SK-N-SH treated with all-trans-retinoic acid at 6 μM for 48 hours (cell line): ENCODE measurements at regions not wholly inside any gene's neighbourhood (a gene's known extent, or its start where the extent isn't known, plus 50 kb on each side); places are given as distances from the start of the nearest gene placed in this dataset.

ENCODE experiments used
- ATAC-seq: fragments of 200-7000 bp; cut with Tn5 transposase; 3 replicates; pipeline ENCODE4 v1.9.1; 2020; ENCODE audit warnings: mild to moderate bottlenecking, moderate library complexity
- ARNTL ChIP-seq: fragments of 450-650 bp; formaldehyde crosslinking; IDR thresholded peaks from 2 replicates; pipeline ENCODE4 v1.5.0; 2020; ENCODE audit warnings: low read depth, mild to moderate bottlenecking, moderate library complexity, borderline replicate concordance
- BACH2 ChIP-seq: fragments of 250-450 bp; sonication (Bioruptor Pico); IDR thresholded peaks from 2 replicates; pipeline ENCODE4 v1.9.0; 2021; ENCODE audit warnings: mild to moderate bottlenecking, borderline replicate concordance
- CREB5 ChIP-seq: fragments of 250-450 bp; sonication (Bioruptor Pico); IDR thresholded peaks from 2 replicates; pipeline ENCODE4 v1.5.1; 2020; ENCODE audit warnings: low read depth, mild to moderate bottlenecking, moderate library complexity
- CSDC2 ChIP-seq: fragments of 250-450 bp; sonication (Bioruptor Pico); IDR thresholded peaks from 2 replicates; pipeline ENCODE4 v1.5.0; 2020; ENCODE audit warnings: mild to moderate bottlenecking, moderate library complexity
- ESRRG ChIP-seq: fragments of 250-450 bp; sonication (Bioruptor Pico); IDR thresholded peaks from 2 replicates; pipeline ENCODE4 v1.6.1; 2021; ENCODE audit warnings: mild to moderate bottlenecking
- GLIS3 ChIP-seq: fragments of 250-450 bp; sonication (Bioruptor Pico); IDR thresholded peaks from 2 replicates; pipeline ENCODE4 v1.5.0; 2020; ENCODE audit warnings: mild to moderate bottlenecking, moderate library complexity
- ISL1 ChIP-seq: fragments of 250-450 bp; sonication (Bioruptor Pico); IDR thresholded peaks from 2 replicates; pipeline ENCODE4 v2.1.2; 2022; ENCODE audit warnings: mild to moderate bottlenecking, moderate library complexity
- OSR1 ChIP-seq: fragments of 250-450 bp; sonication (Bioruptor Pico); IDR thresholded peaks from 2 replicates; pipeline ENCODE4 v1.8.0; 2022; ENCODE audit warnings: moderate library complexity, mild to moderate bottlenecking, inconsistent platforms
- POU6F1 ChIP-seq: fragments of 250-450 bp; sonication (Bioruptor Pico); IDR thresholded peaks from 2 replicates; pipeline ENCODE4 v1.8.0; 2021; ENCODE audit warnings: low read depth, mild to moderate bottlenecking, moderate library complexity, borderline replicate concordance
- PPARA ChIP-seq: fragments of 250-450 bp; sonication (Bioruptor Pico); IDR thresholded peaks from 2 replicates; pipeline ENCODE4 v1.5.0; 2020; ENCODE audit warnings: mild to moderate bottlenecking, borderline replicate concordance
- RARB ChIP-seq: fragments of 250-450 bp; sonication (Bioruptor Pico); IDR thresholded peaks from 2 replicates; pipeline ENCODE4 v1.8.0; 2021; ENCODE audit warnings: mild to moderate bottlenecking, moderate library complexity
- TCF4 ChIP-seq: fragments of 250-450 bp; sonication (Bioruptor Pico); IDR thresholded peaks from 2 replicates; pipeline ENCODE4 v1.8.0; 2021; ENCODE audit warnings: mild to moderate bottlenecking, moderate library complexity, borderline replicate concordance
- TOX ChIP-seq: fragments of 250-450 bp; sonication (Bioruptor Pico); IDR thresholded peaks from 2 replicates; pipeline ENCODE4 v1.8.0; 2021; ENCODE audit warnings: mild to moderate bottlenecking, moderate library complexity, borderline replicate concordance
- ZC3H10 ChIP-seq: fragments of 250-450 bp; sonication (Bioruptor Pico); IDR thresholded peaks from 2 replicates; pipeline ENCODE4 v1.5.1; 2021; ENCODE audit warnings: mild to moderate bottlenecking, moderate library complexity
- ZFP3 ChIP-seq: fragments of 250-450 bp; sonication (Bioruptor Pico); IDR thresholded peaks from 2 replicates; pipeline ENCODE4 v1.5.0; 2020; ENCODE audit warnings: mild to moderate bottlenecking, moderate library complexity
- ZNF565 ChIP-seq: fragments of 450-650 bp; formaldehyde crosslinking; conservative IDR thresholded peaks from 2 replicates; pipeline ENCODE4 v1.5.0; 2020; ENCODE audit warnings: low read depth, mild to moderate bottlenecking, moderate library complexity
- ZNF70 ChIP-seq: fragments of 450-650 bp; formaldehyde crosslinking; IDR thresholded peaks from 2 replicates; pipeline ENCODE4 v1.5.0; 2020; ENCODE audit warnings: mild to moderate bottlenecking, moderate library complexity
- ZNF8 ChIP-seq: fragments of 450-650 bp; formaldehyde crosslinking; IDR thresholded peaks from 2 replicates; pipeline ENCODE4 v1.5.0; 2020; ENCODE audit warnings: mild to moderate bottlenecking, moderate library complexity
- TF ChIP-seq, protein P1 (sequence below): fragments of 250-450 bp; sonication (Bioruptor Pico); IDR thresholded peaks from 2 replicates; pipeline ENCODE4 v1.8.0; 2020; ENCODE audit warnings: mild to moderate bottlenecking, moderate library complexity, borderline replicate concordance
- TF ChIP-seq, protein P2 (sequence below): fragments of 250-450 bp; sonication (Bioruptor Pico); IDR thresholded peaks from 2 replicates; pipeline ENCODE4 v1.5.0; 2020; ENCODE audit warnings: mild to moderate bottlenecking, moderate library complexity

GRCh38 chr4:29075366-29075765 lies 1644.8 kb upstream of the PCDH7 start (continued):
- TF ChIP-seq ZNF70 (CRISPR knock-in tag) (no peak), BACH2 (CRISPR knock-in tag) (no peak), ZFP3 (CRISPR knock-in tag) (no peak), RARB (CRISPR knock-in tag) (no peak), ARNTL (no peak), ESRRG (no peak), ZC3H10 (CRISPR knock-in tag) (no peak)
- TF ChIP-seq, all 23 proteins: peak for 0

DNA sequence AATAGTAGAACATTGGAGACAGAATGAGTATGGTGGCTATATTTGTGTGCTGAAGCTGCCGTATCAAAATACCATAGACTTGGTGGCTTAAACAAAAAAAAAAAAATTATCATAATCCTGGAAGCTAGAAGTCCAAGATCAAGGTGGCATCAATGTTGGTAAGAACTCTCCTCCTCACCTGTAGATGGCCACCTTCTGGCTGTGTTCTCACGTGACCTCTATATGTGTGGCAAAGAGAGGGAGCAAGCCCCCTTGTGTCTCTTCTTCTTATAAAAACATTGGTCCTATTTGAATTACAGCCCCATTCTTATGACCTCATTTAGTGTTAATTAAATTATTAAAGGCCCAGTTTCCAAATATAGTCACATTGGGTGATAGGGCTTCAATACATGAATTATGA lies 1640.9 kb upstream of the PCDH7 start:
- no peak for TF ChIP-seq POU6F1 (CRISPR knock-in tag)
- no peak for ATAC-seq

DNA sequence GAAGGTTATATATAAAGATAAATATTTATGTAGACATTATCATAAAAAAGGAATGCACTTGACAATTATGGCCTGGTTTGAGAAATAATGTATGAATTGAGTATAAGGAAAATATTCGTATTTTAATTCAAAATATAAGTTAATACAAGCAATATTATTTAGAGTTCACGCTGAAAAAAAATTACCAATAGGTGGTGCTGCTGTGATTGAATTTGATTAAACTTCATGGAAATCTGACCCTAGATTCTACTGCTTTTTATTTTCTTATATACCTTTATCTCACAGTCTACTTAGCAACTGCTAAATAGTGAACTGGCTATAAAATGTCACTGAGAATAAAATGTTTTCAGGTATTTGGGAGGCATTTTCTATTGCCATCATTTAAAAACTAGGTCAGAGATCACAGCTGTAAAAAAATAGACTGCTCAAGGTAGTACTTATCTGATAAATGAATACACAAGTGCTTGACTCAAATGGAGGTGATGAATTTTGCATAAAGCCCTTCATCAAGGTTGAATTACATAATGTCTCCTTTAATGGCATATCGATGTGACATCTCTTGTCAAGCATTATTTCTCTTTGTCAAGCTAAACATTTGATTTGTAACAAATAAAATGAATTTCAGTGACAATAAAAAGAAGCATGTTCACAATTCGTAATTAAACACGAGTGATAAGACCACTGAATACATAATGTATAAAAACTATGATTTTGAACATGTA lies 1638.8 kb upstream of the PCDH7 start:
- TF ChIP-seq ZNF565, result no peak
- TF ChIP-seq, protein P1, sequence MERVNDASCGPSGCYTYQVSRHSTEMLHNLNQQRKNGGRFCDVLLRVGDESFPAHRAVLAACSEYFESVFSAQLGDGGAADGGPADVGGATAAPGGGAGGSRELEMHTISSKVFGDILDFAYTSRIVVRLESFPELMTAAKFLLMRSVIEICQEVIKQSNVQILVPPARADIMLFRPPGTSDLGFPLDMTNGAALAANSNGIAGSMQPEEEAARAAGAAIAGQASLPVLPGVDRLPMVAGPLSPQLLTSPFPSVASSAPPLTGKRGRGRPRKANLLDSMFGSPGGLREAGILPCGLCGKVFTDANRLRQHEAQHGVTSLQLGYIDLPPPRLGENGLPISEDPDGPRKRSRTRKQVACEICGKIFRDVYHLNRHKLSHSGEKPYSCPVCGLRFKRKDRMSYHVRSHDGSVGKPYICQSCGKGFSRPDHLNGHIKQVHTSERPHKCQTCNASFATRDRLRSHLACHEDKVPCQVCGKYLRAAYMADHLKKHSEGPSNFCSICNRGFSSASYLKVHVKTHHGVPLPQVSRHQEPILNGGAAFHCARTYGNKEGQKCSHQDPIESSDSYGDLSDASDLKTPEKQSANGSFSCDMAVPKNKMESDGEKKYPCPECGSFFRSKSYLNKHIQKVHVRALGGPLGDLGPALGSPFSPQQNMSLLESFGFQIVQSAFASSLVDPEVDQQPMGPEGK (CRISPR knock-in tag), result no peak
- TF ChIP-seq CREB5 (CRISPR knock-in tag), result no peak
- no peak for TF ChIP-seq ZNF8
- no peak for TF ChIP-seq ISL1
- 0 out of 3 replicates have a peak, but pooled peaks have one; percentile 49 for ATAC-seq

GRCh38 chr4:29082684-29083083 lies 1637.5 kb upstream of the PCDH7 start:
- TF ChIP-seq ARNTL (no peak), TOX (CRISPR knock-in tag) (no peak), POU6F1 (CRISPR knock-in tag) (no peak), ZNF565 (no peak), ZFP3 (CRISPR knock-in tag) (no peak), TCF4 (no peak), ZC3H10 (CRISPR knock-in tag) (no peak), CSDC2 (CRISPR knock-in tag) (no peak), ZNF8 (no peak), BACH2 (CRISPR knock-in tag) (no peak), ISL1 (no peak), GLIS3 (CRISPR knock-in tag) (no peak), CREB5 (CRISPR knock-in tag) (no peak), ZNF70 (CRISPR knock-in tag) (no peak), OSR1 (no peak), ESRRG (no peak), PPARA (no peak)
- TF ChIP-seq, protein P1 (CRISPR knock-in tag), result no peak
- TF ChIP-seq, protein P2, sequence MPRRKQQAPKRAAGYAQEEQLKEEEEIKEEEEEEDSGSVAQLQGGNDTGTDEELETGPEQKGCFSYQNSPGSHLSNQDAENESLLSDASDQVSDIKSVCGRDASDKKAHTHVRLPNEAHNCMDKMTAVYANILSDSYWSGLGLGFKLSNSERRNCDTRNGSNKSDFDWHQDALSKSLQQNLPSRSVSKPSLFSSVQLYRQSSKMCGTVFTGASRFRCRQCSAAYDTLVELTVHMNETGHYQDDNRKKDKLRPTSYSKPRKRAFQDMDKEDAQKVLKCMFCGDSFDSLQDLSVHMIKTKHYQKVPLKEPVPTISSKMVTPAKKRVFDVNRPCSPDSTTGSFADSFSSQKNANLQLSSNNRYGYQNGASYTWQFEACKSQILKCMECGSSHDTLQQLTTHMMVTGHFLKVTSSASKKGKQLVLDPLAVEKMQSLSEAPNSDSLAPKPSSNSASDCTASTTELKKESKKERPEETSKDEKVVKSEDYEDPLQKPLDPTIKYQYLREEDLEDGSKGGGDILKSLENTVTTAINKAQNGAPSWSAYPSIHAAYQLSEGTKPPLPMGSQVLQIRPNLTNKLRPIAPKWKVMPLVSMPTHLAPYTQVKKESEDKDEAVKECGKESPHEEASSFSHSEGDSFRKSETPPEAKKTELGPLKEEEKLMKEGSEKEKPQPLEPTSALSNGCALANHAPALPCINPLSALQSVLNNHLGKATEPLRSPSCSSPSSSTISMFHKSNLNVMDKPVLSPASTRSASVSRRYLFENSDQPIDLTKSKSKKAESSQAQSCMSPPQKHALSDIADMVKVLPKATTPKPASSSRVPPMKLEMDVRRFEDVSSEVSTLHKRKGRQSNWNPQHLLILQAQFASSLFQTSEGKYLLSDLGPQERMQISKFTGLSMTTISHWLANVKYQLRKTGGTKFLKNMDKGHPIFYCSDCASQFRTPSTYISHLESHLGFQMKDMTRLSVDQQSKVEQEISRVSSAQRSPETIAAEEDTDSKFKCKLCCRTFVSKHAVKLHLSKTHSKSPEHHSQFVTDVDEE, result no peak
- TF ChIP-seq, all 23 proteins: peak for 0
- no peak for ATAC-seq
